H1 (cell line): ENCODE measurements at regions not wholly inside any gene's neighbourhood (a gene's known extent, or its start where the extent isn't known, plus 50 kb on each side); places are given as distances from the start of the nearest gene placed in this dataset.

Source experiments
- CTCF ChIA-PET: fragments of 300-600 bp; sonication (Branson Sonifier 250); formaldehyde crosslinking; loops from one replicate; lab custom pipeline; 2021; ENCODE audit not compliant: partially characterized antibody; lab: Charles Lee
- POLR2A ChIA-PET: fragments of 300-600 bp; sonication (Branson Sonifier 250); formaldehyde crosslinking; loops from one replicate; lab custom pipeline; 2021; ENCODE audit warnings: inconsistent platforms; ENCODE audit not compliant: partially characterized antibody; lab: Charles Lee
- DNase-seq, 2 experiments: peaks; one replicate each; pipeline versions ENCODE4 v3.0.0 to v3.0.0-alpha.2; 2010 to 2022; ENCODE audit warnings: low spot score in 2 of 2, low read depth in 1 of 2, mixed read lengths in 1 of 2
- FAIRE-seq: peaks from 2 replicates; lab custom pipeline; 2011; peaks lifted over from hg19 to GRCh38; lab: Jason Lieb, UNC
- H2AFZ ChIP-seq: 2 replicates; pipeline ENCODE4 v1.8.1; 2012; ENCODE audit warnings: low read length, inconsistent platforms
- H2AK5ac ChIP-seq: 2 replicates; pipeline ENCODE4 v1.6.1; 2013; ENCODE audit warnings: low read depth, low read length
- H2BK120ac ChIP-seq: replicated peaks from 2 replicates; pipeline ENCODE3; 2013; ENCODE audit warnings: low read depth, low read length, inconsistent platforms
- H2BK12ac ChIP-seq: 2 replicates; pipeline ENCODE4 v1.6.1; 2013; ENCODE audit warnings: low read depth, low read length
- H2BK15ac ChIP-seq: 2 replicates; pipeline ENCODE4 v1.6.1; 2013; ENCODE audit warnings: low read length
- H2BK20ac ChIP-seq: 2 replicates; pipeline ENCODE4 v1.6.1; 2013; ENCODE audit warnings: low read length
- H2BK5ac ChIP-seq: 2 replicates; pipeline ENCODE4 v1.6.1; 2013; ENCODE audit warnings: low read depth, low read length
- H3K14ac ChIP-seq: 2 replicates; pipeline ENCODE4 v1.6.1; 2013; ENCODE audit warnings: inconsistent platforms; ENCODE audit not compliant: insufficient read length
- H3K18ac ChIP-seq: 2 replicates; pipeline ENCODE4 v1.6.1; 2013; ENCODE audit warnings: low read length; ENCODE audit errors: extremely low read depth
- H3K23ac ChIP-seq: 2 replicates; pipeline ENCODE4 v1.6.1; 2013; ENCODE audit warnings: inconsistent platforms; ENCODE audit not compliant: insufficient read length
- H3K23me2 ChIP-seq: 2 replicates; pipeline ENCODE4 v1.6.1; 2013; ENCODE audit warnings: low read depth, low read length
- H3K27ac ChIP-seq: 2 replicates; pipeline ENCODE4 v1.6.1; 2011; ENCODE audit warnings: low read depth, low read length, inconsistent platforms
- H3K27me3 ChIP-seq, 4 experiments: replicated peaks in 1 of 4; 1 replicate in 1 of 4; 2 replicates in 3 of 4; pipeline versions ENCODE4 v1.6.1 to v1.8.1; 2011 to 2013; ENCODE audit warnings: low read length in 3 of 4, mild to moderate bottlenecking in 3 of 4, inconsistent platforms in 2 of 4, mixed read lengths in 2 of 4, moderate library complexity in 1 of 4; ENCODE audit not compliant: control insufficient read depth in 3 of 4, insufficient read depth in 3 of 4; ENCODE audit errors: extremely low read depth in 1 of 4
- H3K36me3 ChIP-seq, 4 experiments: 2 replicates each; pipeline versions ENCODE4 v1.6.1 to v1.8.1; 2011 to 2013; ENCODE audit warnings: mild to moderate bottlenecking in 4 of 4, low read length in 3 of 4, moderate library complexity in 2 of 4, control low read depth in 1 of 4, inconsistent platforms in 1 of 4; ENCODE audit not compliant: insufficient read depth in 4 of 4, control insufficient read depth in 2 of 4
- H3K4ac ChIP-seq: replicated peaks from 2 replicates; pipeline ENCODE3; 2013; ENCODE audit warnings: low read length, low read depth, mixed read lengths, inconsistent platforms; ENCODE audit not compliant: insufficient read length
- H3K4me1 ChIP-seq, 4 experiments: replicated peaks in 1 of 4; 1 replicate in 1 of 4; 2 replicates in 3 of 4; pipeline versions ENCODE4 v1.6.1 to v1.8.1; 2011 to 2013; ENCODE audit warnings: low read length in 3 of 4, inconsistent platforms in 2 of 4, mixed read lengths in 1 of 4; ENCODE audit not compliant: insufficient read depth in 4 of 4, control insufficient read depth in 3 of 4
- H3K4me2 ChIP-seq, 2 experiments: 2 replicates each; pipeline versions ENCODE4 v1.6.1 to v1.8.1; 2011 to 2013; ENCODE audit warnings: low read depth in 2 of 2, low read length in 2 of 2, control low read depth in 1 of 2, inconsistent platforms in 1 of 2, mild to moderate bottlenecking in 1 of 2; ENCODE audit not compliant: insufficient read depth in 1 of 2
- H3K4me3 ChIP-seq, 4 experiments: fragments of 200-600, 300-600 bp in 1 of 4; sonication (generic), shearing (Covaris generic), sonication (Bioruptor Twin) in 1 of 4; 2 replicates each; pipeline versions ENCODE4 v1.5.1 to v1.8.1; 2011 to 2016; ENCODE audit warnings: low read length in 4 of 4, low read depth in 3 of 4, control low read depth in 2 of 4, inconsistent platforms in 2 of 4, mild to moderate bottlenecking in 2 of 4, mixed read lengths in 1 of 4, moderate library complexity in 1 of 4; ENCODE audit not compliant: insufficient read depth in 2 of 4; ENCODE audit errors: extremely low read depth in 1 of 4
- H3K56ac ChIP-seq: replicated peaks from 2 replicates; pipeline ENCODE3; 2013; ENCODE audit warnings: low read depth, mild to moderate bottlenecking, mixed read lengths, low read length, inconsistent platforms; ENCODE audit not compliant: insufficient read length
- H3K79me1 ChIP-seq: 2 replicates; pipeline ENCODE4 v1.6.1; 2013; ENCODE audit warnings: low read depth, low read length, control low read depth
- H3K79me2 ChIP-seq, 2 experiments: 2 replicates each; pipeline versions ENCODE4 v1.6.1 to v1.8.1; 2012 to 2013; ENCODE audit warnings: low read length in 2 of 2, mild to moderate bottlenecking in 2 of 2, inconsistent platforms in 1 of 2; ENCODE audit not compliant: insufficient read depth in 2 of 2, control insufficient read depth in 1 of 2
- H3K9ac ChIP-seq, 4 experiments: replicated peaks in 1 of 4; 1 replicate in 1 of 4; 2 replicates in 3 of 4; pipeline versions ENCODE4 v1.6.1 to v1.8.1; 2011 to 2013; ENCODE audit warnings: low read depth in 3 of 4, low read length in 3 of 4, control low read depth in 2 of 4, mild to moderate bottlenecking in 2 of 4, moderate library complexity in 2 of 4, inconsistent platforms in 1 of 4; ENCODE audit errors: extremely low read depth in 1 of 4
- H3K9me3 ChIP-seq, 2 experiments: 2 replicates each; pipeline versions ENCODE4 v1.6.1 to v1.8.1; 2012 to 2013; ENCODE audit warnings: mild to moderate bottlenecking in 2 of 2, moderate library complexity in 2 of 2, control low read depth in 1 of 2, inconsistent platforms in 1 of 2, low read depth in 1 of 2, low read length in 1 of 2, mixed read lengths in 1 of 2; ENCODE audit not compliant: insufficient read depth in 2 of 2
- H4K20me1 ChIP-seq, 2 experiments: replicated peaks in 1 of 2; 2 replicates each; pipeline versions ENCODE3 to v1.8.1; 2011 to 2013; ENCODE audit warnings: inconsistent platforms in 2 of 2, low read length in 2 of 2, mild to moderate bottlenecking in 1 of 2; ENCODE audit not compliant: insufficient read depth in 2 of 2, control insufficient read depth in 1 of 2
- H4K5ac ChIP-seq: 2 replicates; pipeline ENCODE4 v1.6.1; 2013; ENCODE audit warnings: low read length, low read depth, mixed read lengths, inconsistent platforms; ENCODE audit not compliant: insufficient read length
- H4K8ac ChIP-seq: 2 replicates; pipeline ENCODE4 v1.8.0; 2013; ENCODE audit warnings: mild to moderate bottlenecking, moderate library complexity, low read length, inconsistent platforms; ENCODE audit not compliant: insufficient read depth; ENCODE audit errors: extremely low read depth
- H4K91ac ChIP-seq: replicated peaks from 2 replicates; pipeline ENCODE3; 2013; ENCODE audit warnings: low read length, mixed read lengths, inconsistent platforms; ENCODE audit not compliant: insufficient read length
- ATF2 ChIP-seq: IDR thresholded peaks from 2 replicates; pipeline ENCODE4 v1.6.1; 2012; ENCODE audit warnings: low read length, inconsistent platforms
- CBX8 ChIP-seq: fragments of 300-800, 300-1000 bp; sonication (generic); IDR thresholded peaks from 2 replicates; pipeline ENCODE4 v1.7.1; 2016; ENCODE audit warnings: low read depth, low read length, borderline replicate concordance
- EP300 ChIP-seq, 2 experiments: IDR thresholded peaks; 1 replicate in 1 of 2; 2 replicates in 1 of 2; pipeline ENCODE4 v1.6.1; 2011 to 2012; ENCODE audit warnings: low read depth in 2 of 2, low read length in 2 of 2, mild to moderate bottlenecking in 2 of 2, borderline replicate concordance in 1 of 2, inconsistent platforms in 1 of 2, moderate library complexity in 1 of 2
- GTF2F1 ChIP-seq: IDR thresholded peaks from 2 replicates; pipeline ENCODE4 v1.6.1; 2012; ENCODE audit warnings: low read depth, low read length, improper control_type of control experiment, borderline replicate concordance
- JUND ChIP-seq: IDR thresholded peaks from 2 replicates; pipeline ENCODE4 v1.6.1; 2011; ENCODE audit warnings: mild to moderate bottlenecking, improper control_type of control experiment, low read length
- KDM5A ChIP-seq: fragments of 200-600 bp; IDR thresholded peaks from 2 replicates; pipeline ENCODE4 v1.7.1; 2012; ENCODE audit warnings: mild to moderate bottlenecking, low read length, inconsistent platforms, mixed read lengths
- MAFK ChIP-seq: IDR thresholded peaks from 2 replicates; pipeline ENCODE4 v1.6.1; 2012; ENCODE audit warnings: low read depth, mild to moderate bottlenecking, improper control_type of control experiment, low read length
- MAX ChIP-seq: IDR thresholded peaks from 2 replicates; pipeline ENCODE4 v1.6.1; 2012; ENCODE audit warnings: inconsistent platforms
- NRF1 ChIP-seq: IDR thresholded peaks from 2 replicates; pipeline ENCODE4 v1.6.1; 2011; ENCODE audit warnings: mild to moderate bottlenecking, low read depth, low read length, improper control_type of control experiment
- TAF7 ChIP-seq: optimal IDR thresholded peaks from 2 replicates; pipeline ENCODE3; 2011; ENCODE audit warnings: low read depth, mild to moderate bottlenecking, inconsistent platforms, low read length, moderate library complexity, borderline replicate concordance
- ZNF274 ChIP-seq: IDR thresholded peaks from 2 replicates; pipeline ENCODE4 v1.7.0; 2012; ENCODE audit warnings: low read length, borderline replicate concordance; ENCODE audit errors: extremely low read depth
- WGBS, 2 experiments: shearing (Covaris generic) in 1 of 2; methylation state at CpG; one replicate each; pipeline versions ENCODE4 v1.1.6 to v1.1.7; 2013 to 2015; ENCODE audit warnings: low lambda C conversion rate in 2 of 2, mixed read lengths in 2 of 2, inconsistent platforms in 1 of 2, low coverage in 1 of 2, missing lambda C conversion rate in 1 of 2; ENCODE audit not compliant: insufficient replicate concordance in 2 of 2, insufficient coverage in 1 of 2, insufficient read length in 1 of 2; ENCODE audit errors: extremely low coverage in 1 of 2, missing lambda C conversion rate in 1 of 2; 5-methylcytosine and 5-hydroxymethylcytosine counted together

DNA sequence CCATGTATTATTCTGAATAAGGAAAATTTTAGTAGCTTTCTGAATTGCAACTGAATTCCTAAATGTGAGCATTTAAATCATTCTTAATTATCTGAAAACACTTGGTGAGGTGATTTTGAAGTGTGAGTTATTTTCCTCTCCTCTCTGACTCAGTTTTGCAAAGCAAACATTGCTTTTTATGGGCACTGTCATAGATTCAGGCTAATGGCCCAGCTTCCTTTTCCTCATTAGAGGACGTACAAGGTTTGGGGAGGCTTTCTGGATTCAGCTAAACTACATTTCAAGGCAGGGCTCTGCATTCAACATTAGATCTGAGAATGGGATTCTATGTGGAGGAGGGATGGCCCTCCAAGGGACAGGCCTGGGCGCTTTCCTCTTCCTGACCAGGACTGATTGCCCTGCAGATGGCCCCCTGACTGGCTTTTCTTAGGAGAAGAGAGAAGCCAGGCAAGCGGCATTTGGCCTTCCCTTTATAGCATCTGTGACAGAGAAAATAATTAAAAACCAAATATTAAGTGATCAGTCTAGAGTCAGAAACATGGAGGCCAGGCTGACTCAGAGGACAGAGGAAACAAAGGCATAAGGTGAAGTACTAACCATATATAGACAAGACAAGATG, 53.0 kb upstream of the STXBP5L start:
- ChIA-PET CTCF (interaction anchor here (0.5 to 1.1 kb wide), 2 partner anchors 28 to 334 kb away, joined by 3 to 4 read pairs; no protein-coding TSS in a partner anchor), POLR2A (no interaction called here)
- H4K8ac ChIP-seq: no peak overlapping the region
- no peaks in the 10 kb centered on the region for H3K36me3 ChIP-seq
- H3K27me3 ChIP-seq: no peaks in the 10 kb centered on the region
- no peak overlapping the region for H3K4me3 ChIP-seq
- H4K20me1 ChIP-seq: no peaks in the 10 kb centered on the region
- 80% methylated on average over 3 of the region's 3 CpGs; no CpG with 5 or more reads in 1 of the 2 experiments for WGBS, 2 experiments
- 0 out of 2 replicates have a peak overlapping the region, but pooled peaks have one; percentile 43 for H2AFZ ChIP-seq
- H2BK120ac ChIP-seq: no peak overlapping the region
- H3K27ac ChIP-seq: no peak overlapping the region; the same call in 1 of the 2 replicates
- FAIRE-seq (peak; percentile 83), DNase-seq (no peak)
- H3K23me2 ChIP-seq: no peaks in the 10 kb centered on the region
- H3K4me1 ChIP-seq: peaks cover 0 to 4% (median 3%) of the 10 kb centered on the region in 4 experiments; a peak in 2 of 7 replicates
- H3K18ac ChIP-seq: no peak overlapping the region
- H3K79me2 ChIP-seq: no peaks in the 10 kb centered on the region
- H4K91ac ChIP-seq: no peak overlapping the region
- no peaks in the 10 kb centered on the region for H3K79me1 ChIP-seq
- H2BK5ac ChIP-seq: peak overlapping the region; percentile 26; the same call in 1 of the 2 replicates
- H2BK12ac ChIP-seq: no peak overlapping the region
- H2BK15ac ChIP-seq: no peak overlapping the region
- no peak overlapping the region for H3K56ac ChIP-seq
- no peak overlapping the region for H2AK5ac ChIP-seq
- no peak overlapping the region for H3K9ac ChIP-seq
- H3K23ac ChIP-seq: no peak overlapping the region
- no peak overlapping the region for H3K4ac ChIP-seq
- no peak overlapping the region for H3K4me2 ChIP-seq
- no peak overlapping the region for H4K5ac ChIP-seq
- no peak overlapping the region for H2BK20ac ChIP-seq
- no peaks in the 10 kb centered on the region for H3K9me3 ChIP-seq
- H3K14ac ChIP-seq: no peak overlapping the region
- TF ChIP-seq EP300 (IDR thresholded peaks at IDR 0.05; ENCODE audit: borderline replicate concordance in 1 of 2, low read depth in 2 of 2, low read length in 2 of 2) (no peak), NRF1 (no peak), CBX8 (no peak), KDM5A (no peak), MAX (no peak), GTF2F1 (no peak), TAF7 (no peak), JUND (no peak), MAFK (no peak), ZNF274 (no peak), ATF2 (no peak)
